ENCODE measurements at regions not wholly inside any gene's neighbourhood (a gene's known extent, or its start where the extent isn't known, plus 50 kb on each side); places are given as distances from the start of the nearest gene placed in this dataset.
A peak's percentile ranks its signal among the peaks of the same experiment; 100 is the strongest.
"Not testable (repeated sequence)": the region's sequence is repeated elsewhere in the genome, so short reads cannot be mapped to it uniquely, and the experiment has no call there.

DNA sequence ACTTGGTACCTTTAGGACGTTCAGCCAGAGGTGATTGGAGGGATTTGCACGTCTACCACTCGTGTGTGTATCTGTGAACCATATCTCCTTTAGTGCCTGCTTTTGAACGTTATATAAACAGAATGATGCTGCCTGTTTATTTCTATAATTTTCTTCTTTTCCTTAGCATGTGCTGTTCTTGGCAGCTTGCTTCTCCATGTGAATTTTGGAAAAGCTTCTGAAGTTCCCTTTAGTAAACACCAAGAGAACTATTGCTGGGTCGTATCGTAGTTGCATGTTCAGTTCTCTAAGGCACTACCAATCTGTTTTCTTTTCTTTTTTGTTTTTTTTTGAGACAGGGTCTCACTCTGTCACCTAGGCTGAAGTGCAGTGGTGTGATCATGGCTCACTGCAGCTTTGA lies 73.8 kb upstream of the FANCC start:
- not testable (repeated sequence) for DNase-seq

DNA sequence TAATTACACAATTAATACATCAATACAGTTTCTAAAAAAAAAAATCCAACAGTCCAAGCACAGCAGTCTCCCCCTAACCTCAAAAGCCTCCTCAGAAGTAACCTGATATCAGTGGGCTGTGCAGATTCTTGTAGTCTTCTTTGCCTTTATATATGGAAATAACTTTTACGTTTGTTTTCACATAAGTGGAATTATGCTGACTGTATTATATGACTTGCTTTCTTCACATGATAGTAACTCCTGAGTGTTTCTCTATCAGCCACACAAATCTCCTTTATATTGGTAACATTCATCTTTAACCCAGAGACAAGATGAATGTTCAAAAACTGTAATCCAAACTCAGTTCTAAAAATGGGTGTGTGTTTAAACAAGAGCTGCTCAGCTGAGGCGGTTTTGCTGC lies 71.9 kb upstream of the FANCC start:
- no peak for DNase-seq

DNA sequence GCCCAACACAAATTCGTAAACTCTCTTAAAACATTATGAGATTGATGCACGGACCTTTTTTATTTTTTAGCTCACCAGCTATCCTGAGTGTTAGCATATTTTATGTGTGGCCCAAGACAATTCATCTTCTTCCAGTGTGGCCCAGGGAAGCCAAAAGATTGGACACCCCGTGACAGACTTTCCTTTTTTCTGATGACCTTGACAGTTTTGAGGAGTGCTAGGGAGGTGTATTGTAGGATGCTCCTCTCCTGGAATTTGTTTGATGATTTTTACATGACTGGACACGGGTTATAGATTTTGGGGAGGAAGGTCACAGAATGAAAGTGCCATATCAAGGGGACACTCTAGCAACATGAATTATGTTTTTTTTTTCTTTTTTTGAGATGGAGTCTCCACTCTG lies 69.3 kb upstream of the FANCC start:
- DNase-seq: no peak

DNA sequence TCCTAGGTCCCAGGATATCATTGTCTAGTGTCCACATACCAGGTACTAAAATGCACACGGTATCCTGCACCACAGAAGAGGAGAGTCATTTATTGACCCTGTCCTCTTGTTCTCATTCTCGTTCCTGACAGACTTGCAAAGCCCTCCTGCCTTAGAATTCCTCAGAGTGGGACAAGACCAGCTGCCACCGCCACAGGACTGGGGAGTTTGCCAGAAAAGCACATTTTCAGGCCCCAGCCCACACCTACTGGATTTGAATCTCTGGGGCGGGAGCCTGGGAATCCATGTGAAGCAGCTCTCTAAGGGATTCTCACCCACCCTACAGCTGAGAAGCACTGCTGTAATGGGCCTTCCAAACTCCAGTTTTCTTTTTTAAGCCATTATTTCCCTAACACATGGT lies 68.0 kb upstream of the FANCC start:
- no peak for DNase-seq

DNA sequence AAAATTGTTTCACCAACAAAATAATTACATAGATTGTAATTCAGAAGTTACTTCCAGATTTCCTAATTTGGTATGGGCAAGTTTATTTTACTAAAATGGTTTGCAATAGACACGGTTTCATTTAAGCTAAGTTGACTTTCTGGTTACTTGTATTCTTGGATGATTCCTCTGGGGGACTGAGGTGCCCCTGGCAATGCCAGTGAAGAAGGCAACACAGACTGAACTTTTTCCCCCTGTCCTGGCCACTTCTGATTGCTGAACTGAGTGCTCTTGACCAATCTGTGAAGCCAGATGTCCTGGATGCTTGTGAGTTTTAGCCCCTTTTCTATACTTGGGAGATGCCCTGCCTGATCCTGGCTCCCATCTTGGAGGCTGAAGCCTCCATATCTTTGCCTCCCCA lies 66.3 kb upstream of the FANCC start:
- DNase-seq: no peak

DNA sequence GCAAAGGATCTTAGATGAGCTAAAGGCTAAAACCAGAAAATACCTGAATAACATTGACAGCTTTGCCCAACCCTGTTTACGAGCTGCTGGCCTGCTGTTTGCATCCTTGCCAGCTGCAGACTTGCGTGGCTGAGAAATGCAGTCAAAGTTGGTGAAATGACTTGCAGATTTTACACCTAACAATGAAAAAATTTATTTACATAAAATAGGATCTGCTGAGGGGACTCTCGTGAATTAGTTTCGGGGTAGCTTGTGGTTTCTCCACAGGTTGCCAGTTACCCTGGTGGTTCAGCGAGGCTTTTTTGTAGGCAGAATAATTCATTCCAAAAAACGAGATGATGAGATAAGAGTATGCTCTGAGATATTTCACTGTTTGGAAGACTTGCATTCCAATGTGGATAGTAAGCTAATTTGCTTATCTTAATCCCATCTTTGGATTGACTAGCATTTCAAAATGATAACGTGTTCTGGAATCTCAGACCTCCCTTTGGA lies 65.7 kb upstream of the FANCC start:
- peak; percentile 50 for DNase-seq

DNA sequence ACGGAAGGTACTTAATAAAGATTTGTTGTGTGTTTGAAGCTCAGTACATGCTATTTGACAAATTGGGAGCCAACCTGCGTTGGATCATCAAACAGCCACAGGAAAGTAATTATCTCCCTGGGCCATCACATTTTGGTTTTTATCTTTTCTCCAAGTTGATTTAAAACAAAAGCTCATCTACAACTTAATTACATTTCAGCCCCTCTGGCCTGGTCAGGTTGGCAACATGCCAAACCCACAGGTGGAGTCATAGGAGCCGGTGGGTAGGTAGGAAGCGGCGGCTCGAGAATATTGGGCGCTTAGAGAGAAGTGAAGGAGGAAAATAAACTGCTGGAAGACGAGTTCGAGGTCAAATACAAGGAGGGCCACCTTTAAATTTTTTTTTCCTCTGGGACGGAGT lies 64.9 kb upstream of the FANCC start:
- DNase-seq: no peak

DNA sequence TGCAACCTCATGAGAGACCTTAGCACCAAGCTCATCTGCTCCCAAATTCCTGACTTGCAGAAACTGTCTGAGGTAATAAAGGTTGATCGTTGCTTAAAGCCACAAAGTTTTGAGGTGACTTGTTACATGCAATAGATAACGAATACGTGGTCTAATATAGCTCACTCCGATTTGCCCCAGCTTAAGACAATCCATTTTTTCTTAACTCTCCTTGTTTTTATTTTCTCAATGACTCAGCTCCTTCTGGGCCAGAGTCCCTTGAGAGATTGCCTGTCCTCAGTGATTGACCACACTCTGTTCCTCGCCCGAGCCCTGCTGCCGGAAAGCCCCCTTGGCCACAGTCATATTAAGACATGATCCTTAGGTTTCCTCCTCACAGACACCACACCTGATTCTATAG lies 63.7 kb upstream of the FANCC start:
- peak; percentile 3 for DNase-seq

DNA sequence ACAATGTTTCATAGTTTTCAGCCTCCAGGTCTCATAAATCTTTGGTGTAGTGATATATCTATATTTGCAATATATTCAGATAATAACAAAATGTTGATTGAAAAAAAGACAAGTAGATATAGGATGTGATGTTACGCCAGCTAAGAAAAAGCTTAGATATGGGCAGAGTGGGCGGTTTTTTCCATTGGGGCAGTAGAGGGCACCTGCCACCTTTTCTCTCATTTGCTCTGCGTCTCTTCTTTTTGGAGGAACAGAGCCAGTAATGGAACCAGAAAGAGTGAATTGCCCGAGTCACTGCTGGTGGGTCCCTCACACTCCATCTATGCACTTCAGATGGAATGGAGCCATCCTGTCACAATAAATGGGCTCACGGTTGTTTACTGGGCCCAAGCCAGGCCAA lies 62.1 kb upstream of the FANCC start:
- DNase-seq: no peak

DNA sequence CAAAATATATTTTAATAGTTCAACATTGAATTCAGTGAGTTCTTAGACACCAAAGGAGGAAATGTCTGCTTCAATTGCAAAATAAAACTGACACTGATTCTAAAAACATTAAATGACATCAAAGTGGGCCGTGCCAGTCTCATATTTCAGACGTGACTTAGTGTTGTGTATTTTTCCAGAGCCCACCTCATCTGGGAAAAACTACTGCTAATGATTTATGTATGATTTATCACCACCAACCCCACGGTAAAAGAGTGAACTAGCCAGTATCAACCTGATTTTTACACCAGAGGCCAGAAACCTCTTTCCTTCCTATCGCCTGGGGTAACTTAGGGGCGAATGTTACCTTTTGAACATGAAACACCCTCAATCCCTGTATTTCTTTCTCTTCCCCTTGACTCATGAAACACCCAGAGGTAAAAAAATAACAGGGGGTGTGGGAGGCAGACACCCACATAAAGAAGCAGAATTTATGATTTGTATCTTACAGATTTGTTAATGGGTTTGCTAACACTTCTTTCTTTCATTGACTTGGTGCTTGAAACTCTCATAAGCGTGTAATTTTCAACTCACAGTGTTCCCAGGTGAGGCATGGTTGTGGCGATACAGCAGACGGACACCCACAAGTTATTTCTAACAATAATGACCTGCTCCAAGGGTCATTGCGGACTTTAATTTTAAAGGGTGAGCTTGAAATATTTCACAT lies 56.4 kb upstream of the FANCC start:
- DNase-seq: no peak

DNA sequence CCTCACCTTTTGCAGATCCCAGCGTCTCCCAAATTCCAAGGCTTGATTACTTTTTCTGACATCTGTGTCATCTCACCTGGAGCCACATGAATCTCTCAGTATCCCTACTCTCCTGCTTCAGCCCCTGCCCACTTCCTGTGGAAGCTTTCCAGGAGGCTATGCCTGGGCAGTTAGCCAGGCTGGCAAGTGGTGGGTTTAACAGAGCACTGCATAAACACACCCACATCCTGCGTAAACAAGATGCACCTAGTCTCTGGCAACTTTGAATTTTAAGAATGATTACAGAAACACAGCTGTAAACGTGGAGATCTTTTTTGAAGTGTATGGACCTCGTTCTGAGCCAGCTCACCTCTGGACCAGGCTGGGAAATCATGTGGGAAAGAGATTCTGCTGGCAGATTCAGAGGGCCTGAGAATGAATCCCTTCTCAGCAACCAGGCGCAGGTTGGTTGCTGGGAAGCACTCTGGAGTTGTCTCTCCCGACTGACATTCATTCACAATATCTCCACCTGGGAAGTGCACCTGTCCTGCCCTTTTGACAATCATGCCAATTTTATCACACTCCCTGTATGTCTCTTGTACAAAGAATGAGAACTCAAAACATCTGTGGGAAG lies 55.7 kb upstream of the FANCC start:
- no peak for DNase-seq

DNA sequence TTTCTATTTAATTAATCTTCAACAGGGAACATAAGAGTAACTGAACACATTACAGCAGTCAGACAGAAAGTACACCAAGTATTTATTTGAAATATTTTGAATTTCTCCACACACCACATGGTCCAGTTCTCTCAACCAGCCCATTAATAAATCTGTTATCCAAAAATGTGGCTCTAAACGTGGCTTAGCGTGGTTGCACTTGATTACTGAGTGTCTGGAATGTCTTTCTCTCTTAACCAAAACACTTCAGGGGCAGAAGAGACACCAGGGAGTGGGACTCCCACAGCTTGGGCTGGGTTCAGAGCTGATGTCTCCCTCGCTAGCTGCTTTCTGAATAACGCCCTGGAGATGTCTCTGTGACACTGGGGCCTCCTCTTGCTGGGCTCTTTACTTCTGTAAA lies 52.6 kb upstream of the FANCC start:
- no peak for DNase-seq

DNA sequence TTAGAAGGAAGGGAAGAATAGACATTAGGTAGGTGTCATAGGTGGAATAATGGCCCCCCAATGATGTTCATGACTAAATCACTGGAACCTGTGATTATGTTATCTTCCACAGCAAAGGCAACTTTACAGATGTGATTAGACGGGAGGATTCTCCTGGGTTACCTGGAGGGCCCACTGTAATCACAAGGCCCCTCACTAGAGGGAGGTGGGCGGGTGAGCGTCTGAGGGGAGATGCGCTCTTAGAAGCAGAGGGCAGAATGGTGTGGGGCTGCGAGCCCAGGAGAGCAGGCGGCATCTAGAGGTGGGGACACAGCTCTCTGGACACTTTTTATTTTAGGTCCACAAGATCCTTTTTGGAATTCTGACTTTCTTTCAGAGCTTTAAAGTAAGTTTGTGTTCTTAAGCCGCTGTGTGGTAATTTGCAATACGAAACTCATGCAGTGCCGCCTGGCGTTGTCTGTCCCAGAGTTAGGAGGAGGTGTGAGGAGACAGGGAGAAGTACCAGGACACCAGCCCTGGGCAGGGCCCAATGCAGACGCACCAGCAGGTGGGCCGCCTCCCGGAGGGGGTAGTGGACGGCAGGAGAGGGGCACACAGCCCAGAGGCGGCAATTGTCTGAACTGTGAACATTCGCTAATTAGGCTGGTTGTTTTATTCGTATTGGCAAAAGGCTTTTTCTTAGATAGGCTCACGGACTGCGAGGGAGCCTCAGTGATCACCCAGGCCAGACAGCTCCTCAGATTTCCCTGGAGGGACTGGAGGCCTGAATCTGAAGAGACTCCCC lies 51.1 kb upstream of the FANCC start:
- DNase-seq: no peak
